Activated naive CD8-positive, alpha-beta T cell treated with anti-CD3 and anti-CD28 coated beads for 36 hours (primary cell): ENCODE measurements at regions not wholly inside any gene's neighbourhood (a gene's known extent, or its start where the extent isn't known, plus 50 kb on each side); places are given as distances from the start of the nearest gene placed in this dataset.
A peak's percentile ranks its signal among the peaks of the same experiment; 100 is the strongest.
"Not testable (repeated sequence)": the region's sequence is repeated elsewhere in the genome, so short reads cannot be mapped to it uniquely, and the experiment has no call there.

Experiments
- DNase-seq: peaks from one replicate; pipeline ENCODE4 v3.0.0; 2021
- H3K27ac Mint-ChIP-seq: one replicate; pipeline ENCODE4 v1.8.0; 2022; ENCODE audit warnings: mild to moderate bottlenecking, moderate library complexity, mixed read lengths
- H3K27me3 Mint-ChIP-seq: one replicate; pipeline ENCODE4 v1.8.0; 2022; ENCODE audit warnings: mild to moderate bottlenecking, mixed read lengths
- H3K36me3 Mint-ChIP-seq: one replicate; pipeline ENCODE4 v1.8.0; 2021; ENCODE audit warnings: mild to moderate bottlenecking, mixed read lengths
- H3K4me1 Mint-ChIP-seq: one replicate; pipeline ENCODE4 v1.8.0; 2021; ENCODE audit warnings: mixed read lengths
- H3K4me3 Mint-ChIP-seq: one replicate; pipeline ENCODE4 v1.8.0; 2022; ENCODE audit warnings: mild to moderate bottlenecking, moderate library complexity, mixed read lengths
- H3K9me3 Mint-ChIP-seq: one replicate; pipeline ENCODE4 v1.8.0; 2022; ENCODE audit warnings: mixed read lengths

DNA sequence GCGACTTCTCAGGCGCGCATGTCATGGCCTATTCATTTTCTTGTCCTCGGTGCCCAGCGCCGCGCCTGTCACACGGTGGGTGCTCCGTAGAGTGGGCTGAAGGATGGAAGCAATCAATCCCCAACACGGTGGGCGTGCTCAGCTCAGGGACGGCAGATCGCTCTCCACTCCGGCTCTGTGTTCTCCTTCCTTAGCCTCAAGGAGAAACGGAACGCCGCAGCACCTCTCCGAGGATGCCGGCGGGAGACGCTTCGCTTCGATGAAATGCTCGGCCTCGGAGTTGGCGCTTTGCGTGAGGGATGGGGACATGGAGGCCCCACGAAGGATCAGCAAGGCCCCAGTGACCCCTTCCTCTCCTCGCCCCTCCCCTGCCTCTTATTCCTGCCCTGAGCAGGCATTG lies 199.5 kb downstream of the C9orf50 start:
- Mint-ChIP-seq H3K36me3 (no peaks in the 10 kb centered on the region), H3K27ac (no peak overlapping the region), H3K4me3 (no peak overlapping the region), H3K4me1 (peaks cover 13% of the 10 kb centered on the region), H3K27me3 (no peaks in the 10 kb centered on the region), H3K9me3 (no peaks in the 10 kb centered on the region)
- no peak for DNase-seq

DNA sequence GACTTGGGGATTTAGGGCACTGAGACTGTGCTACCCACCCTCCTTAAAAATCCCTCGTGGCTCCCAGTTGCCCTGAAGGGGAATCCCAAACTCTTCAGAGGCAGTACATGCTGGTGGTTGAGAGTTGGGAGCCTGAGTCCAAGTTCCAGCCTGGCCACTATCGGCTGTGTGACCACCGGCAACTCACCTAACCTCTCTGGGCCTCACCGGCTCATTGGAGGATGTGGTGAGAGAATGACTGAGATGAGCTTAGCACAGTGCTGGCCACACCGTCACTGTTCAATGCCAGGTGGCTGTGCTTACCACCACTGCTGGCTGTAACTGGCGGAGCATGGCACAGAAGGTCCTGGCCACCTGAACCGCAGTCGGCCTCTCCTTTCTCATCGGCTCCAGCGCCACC lies 200.2 kb downstream of the C9orf50 start:
- peaks cover 13% of the 10 kb centered on the region for H3K4me1 Mint-ChIP-seq
- no peaks in the 10 kb centered on the region for H3K36me3 Mint-ChIP-seq
- H3K27me3 Mint-ChIP-seq: no peaks in the 10 kb centered on the region
- H3K27ac Mint-ChIP-seq: no peak overlapping the region
- no peak for DNase-seq
- H3K9me3 Mint-ChIP-seq: no peaks in the 10 kb centered on the region
- H3K4me3 Mint-ChIP-seq: no peak overlapping the region

DNA sequence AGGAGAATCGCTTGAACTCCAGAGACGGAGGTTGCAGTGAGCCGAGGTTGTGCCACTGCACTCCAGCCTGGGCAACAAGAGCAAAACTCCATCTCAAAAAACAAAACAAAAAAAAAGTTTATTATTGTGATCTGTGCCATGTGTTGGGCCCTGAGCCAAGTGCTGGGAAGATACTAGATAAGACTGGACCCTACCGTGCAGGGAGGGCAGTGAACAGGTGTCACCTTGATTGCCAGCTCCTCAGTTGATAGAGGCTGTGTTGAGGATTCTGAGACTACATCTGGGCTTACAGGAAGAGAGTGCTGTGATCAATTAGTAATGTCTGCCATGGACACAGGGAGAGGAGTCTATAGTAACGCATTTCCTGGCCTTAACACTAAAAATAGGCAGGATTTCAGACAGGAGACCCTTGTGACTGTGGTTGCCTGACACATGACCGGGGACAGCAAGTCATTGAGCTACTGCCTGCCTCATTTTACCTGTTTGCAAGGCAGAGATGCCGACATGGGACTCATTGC lies 201.5 kb downstream of the C9orf50 start:
- no peaks in the 10 kb centered on the region for H3K27me3 Mint-ChIP-seq
- peaks cover 14% of the 10 kb centered on the region for H3K4me1 Mint-ChIP-seq
- H3K36me3 Mint-ChIP-seq: no peaks in the 10 kb centered on the region
- DNase-seq: no peak
- H3K27ac Mint-ChIP-seq: no peak overlapping the region
- no peaks in the 10 kb centered on the region for H3K9me3 Mint-ChIP-seq
- H3K4me3 Mint-ChIP-seq: no peak overlapping the region

DNA sequence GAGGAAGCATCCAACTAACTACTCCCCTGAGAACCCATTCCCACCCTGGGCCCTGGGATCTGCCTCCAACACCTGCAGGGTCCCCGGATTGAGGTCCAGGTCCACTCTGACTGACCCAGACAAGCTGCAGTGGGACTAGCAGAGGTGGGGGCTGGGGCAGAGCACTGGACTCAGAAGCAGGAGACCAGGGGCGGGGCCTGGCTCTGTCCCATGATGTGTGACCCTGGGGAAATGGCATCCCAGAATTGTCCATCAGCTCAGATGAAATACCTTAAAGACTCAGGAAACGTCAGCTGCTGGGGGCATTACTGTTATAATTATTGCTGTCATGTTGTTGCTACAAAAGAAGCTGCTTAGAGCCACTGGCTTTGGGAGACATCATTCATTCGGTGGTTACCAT lies 202.4 kb downstream of the C9orf50 start:
- H3K27ac Mint-ChIP-seq: no peak overlapping the region
- H3K9me3 Mint-ChIP-seq: no peaks in the 10 kb centered on the region
- no peaks in the 10 kb centered on the region for H3K27me3 Mint-ChIP-seq
- H3K4me3 Mint-ChIP-seq: no peak overlapping the region
- no peaks in the 10 kb centered on the region for H3K36me3 Mint-ChIP-seq
- DNase-seq: no peak
- peaks cover 17% of the 10 kb centered on the region for H3K4me1 Mint-ChIP-seq

DNA sequence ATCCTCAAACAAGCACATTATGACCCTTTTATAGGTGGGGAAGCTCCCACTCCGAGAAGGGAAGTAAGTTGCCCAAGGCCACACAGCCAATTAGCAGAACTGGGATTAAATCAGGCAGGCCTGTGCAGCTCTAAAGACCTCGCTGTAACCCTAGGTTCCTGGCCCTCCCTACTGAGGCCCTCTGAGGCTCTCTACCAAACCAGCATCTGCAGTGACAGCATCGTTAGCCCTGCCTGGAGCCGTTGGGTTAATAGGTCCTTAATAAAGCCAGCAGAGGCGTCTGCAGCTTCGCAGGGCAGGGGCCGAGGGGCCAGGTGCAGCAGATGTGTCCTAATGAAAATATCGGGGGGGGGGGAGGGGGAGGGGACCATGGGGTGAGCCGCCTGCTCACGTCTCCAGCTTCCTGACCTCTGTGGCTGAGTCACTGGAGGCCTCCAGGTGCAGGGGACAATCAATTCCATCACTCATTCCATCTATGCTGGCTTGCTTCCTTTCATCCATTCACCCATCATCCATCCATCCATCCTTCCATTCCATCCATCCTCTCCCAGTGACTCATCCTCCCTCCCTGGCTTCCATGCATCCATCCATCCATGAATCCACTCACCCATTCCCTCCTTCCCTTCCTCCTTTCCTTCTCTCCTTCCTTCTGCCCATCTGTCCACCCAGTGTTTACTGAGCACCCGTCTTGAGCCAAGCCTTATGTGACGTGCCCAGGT lies 203.9 kb downstream of the C9orf50 start:
- Mint-ChIP-seq H3K36me3 (no peaks in the 10 kb centered on the region), H3K27me3 (no peaks in the 10 kb centered on the region), H3K9me3 (no peaks in the 10 kb centered on the region), H3K4me1 (peaks cover 13% of the 10 kb centered on the region), H3K27ac (no peak overlapping the region), H3K4me3 (no peak overlapping the region)
- no peak for DNase-seq

DNA sequence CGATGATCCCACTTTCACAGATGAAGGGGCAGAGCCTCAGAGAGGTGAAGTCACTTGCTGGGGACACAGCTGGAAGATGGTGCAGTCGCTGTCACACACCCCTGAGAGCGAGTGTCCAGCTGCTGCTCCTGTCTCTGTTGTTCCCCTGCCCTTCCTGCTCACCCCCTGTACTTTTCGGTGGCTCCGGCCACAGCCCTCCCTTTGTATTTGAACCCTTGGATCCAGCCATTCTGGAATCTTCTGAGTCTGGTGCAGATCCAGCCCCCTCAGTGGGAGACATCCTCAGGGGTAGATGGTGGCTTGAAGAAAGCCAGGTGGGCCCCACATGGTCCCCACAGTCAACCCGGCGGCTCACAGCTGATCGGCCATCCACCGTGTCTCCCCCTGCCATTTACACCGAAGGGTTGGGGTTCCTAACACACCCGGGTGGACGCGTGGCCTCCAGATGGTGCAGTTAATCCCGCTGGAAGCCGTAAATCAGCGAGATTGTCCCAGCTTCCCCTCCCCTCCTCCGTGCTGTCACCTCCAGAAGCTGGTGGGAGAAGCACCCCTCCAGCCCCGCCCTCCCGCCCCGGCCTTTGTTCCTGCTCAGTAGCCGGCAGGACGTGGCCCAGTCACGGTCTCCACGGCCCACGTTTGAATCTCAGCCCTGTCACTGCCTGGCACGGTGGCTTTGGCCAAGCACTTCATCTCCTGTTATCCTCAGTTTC lies 204.8 kb downstream of the C9orf50 start:
- H3K4me3 Mint-ChIP-seq: no peak overlapping the region

DNA sequence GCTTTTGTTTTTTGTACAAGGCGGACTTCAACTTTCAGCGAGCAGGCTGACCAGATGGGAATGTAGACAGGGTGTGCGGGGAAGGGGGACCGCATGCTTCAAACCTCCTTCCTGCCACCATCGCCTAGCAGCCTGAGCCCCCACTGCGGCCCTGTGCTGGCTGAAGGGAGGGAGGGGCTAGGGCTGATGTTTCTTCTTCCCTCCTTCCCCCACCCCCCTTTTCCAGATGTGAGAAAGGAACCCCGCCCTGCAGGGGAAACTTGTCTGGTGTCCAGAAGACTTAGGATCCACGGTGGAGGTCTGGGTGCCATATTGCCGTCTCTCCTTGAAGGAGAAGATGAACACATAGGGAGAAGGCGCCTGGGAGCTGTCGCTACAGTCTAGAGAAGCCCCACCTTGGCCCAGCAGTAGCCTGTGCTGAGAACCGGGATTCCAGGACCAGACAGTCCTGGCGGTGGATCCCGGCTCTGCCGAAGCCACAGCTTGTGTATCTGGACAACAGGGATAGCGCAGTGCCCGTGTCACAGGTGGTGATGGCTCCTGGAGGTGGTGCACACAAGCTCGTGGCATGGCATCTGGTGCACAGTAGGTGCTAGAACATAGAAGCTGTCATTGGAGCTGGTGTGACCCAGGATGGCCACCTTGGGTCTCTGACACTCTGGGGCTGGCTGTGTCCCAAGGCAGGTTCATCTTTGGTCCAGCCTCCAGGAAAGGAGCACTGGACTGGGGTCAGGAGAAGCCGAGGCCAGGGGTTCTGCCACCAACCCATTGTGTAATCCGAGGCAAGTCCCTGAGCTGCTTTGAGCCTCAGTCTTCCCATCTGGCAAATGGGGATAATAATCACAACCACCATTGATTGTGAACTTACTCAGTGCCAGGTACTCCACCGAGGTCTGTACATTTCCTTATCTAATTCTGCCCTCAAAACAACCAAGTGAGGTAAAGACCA lies 205.6 kb downstream of the C9orf50 start:
- Mint-ChIP-seq H3K27me3 (no peaks in the 10 kb centered on the region), H3K9me3 (peaks cover 7% of the 10 kb centered on the region), H3K4me1 (peaks cover 13% of the 10 kb centered on the region), H3K27ac (no peak overlapping the region), H3K36me3 (peaks cover 5% of the 10 kb centered on the region), H3K4me3 (no peak overlapping the region)
- no peak for DNase-seq

More for the DNA sequence above, 204.8 kb downstream of the C9orf50 start:
- DNase-seq: no peak
- H3K27me3 Mint-ChIP-seq: no peaks in the 10 kb centered on the region
- H3K4me1 Mint-ChIP-seq: peaks cover 13% of the 10 kb centered on the region
- no peaks in the 10 kb centered on the region for H3K9me3 Mint-ChIP-seq
- H3K36me3 Mint-ChIP-seq: no peaks in the 10 kb centered on the region
- H3K27ac Mint-ChIP-seq: no peak overlapping the region

DNA sequence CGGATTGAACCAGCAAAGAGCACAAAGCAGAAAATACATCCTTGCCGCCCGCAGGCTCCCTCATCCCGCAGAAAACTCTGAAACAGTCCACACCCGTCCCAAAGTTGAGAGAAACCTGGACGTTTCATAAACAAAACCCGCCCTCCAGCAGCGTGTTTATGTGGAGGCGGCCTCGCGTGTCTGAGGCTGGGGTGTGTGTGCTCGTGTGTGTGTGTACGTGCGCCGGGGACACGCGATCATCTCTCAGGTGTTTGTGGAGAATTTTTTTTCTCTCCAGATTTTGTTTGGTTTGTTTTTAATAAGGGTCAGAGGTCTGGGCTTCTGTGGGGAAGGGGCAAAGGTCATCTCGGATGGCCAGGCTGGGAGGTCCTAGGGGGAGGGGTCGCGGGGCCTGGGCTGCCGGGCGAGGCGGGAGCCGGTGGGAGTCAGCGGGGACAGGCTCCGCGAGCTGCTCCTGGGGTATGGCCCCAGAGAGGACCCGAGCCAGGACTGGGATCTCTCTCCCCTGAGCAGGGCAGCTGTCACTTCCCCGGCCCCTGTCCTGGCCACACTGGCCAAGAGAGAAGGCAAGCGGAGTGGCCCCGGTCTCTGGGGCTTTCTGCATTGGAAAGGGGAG lies 206.4 kb downstream of the C9orf50 start:
- peaks cover 13% of the 10 kb centered on the region for H3K4me1 Mint-ChIP-seq
- H3K4me3 Mint-ChIP-seq: peak overlapping the region; percentile 83
- DNase-seq: no peak
- H3K27me3 Mint-ChIP-seq: no peaks in the 10 kb centered on the region
- peaks cover 9% of the 10 kb centered on the region for H3K9me3 Mint-ChIP-seq
- H3K36me3 Mint-ChIP-seq: peaks cover 8% of the 10 kb centered on the region
- peak overlapping the region; percentile 95 for H3K27ac Mint-ChIP-seq

DNA sequence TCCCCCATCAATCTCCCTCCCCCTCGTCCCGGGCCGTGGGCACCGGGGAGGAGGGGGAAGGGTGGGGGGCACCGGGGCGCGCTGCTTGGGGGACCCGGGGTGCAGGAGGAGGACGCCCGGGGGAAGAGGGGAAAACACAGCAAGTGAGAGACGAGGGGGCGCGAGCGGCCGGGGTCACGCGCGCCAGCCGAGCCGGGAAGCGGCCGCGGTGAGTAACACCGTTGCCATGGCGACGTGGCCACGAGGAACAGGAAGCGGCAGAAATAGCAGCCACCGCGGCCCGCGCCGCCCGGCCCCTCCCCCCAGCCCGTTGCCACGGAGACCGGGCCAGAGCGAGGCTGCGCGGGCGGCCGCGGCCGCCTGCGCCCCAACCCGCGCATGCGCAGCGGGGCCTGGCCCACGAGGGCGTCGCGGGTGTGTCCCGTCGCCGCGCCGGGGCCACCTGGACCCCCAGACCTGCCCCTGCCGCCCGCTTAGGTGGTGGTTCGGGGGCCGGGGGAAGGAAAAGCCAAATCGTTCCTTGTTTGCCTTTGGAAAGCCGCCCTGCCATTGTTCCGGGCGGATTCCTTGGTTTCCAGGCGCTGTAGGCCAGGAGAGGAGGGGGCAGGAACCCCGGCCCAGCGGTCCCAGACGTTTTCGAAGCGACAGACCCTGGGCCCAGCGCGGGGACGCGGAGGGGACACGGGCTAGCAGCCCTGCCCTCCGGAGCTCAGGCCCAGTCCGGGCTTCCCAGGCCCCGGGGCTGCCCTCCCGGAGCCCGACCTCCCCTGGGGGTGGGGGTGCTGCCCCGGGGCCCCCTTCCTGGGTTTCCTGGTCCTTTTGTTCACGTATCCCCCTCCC lies 207.1 kb downstream of the C9orf50 start:
- Mint-ChIP-seq H3K36me3 (peaks cover 8% of the 10 kb centered on the region), H3K9me3 (peaks cover 9% of the 10 kb centered on the region), H3K27ac (peak overlapping the region; percentile 95), H3K4me1 (peaks cover 13% of the 10 kb centered on the region), H3K27me3 (no peaks in the 10 kb centered on the region), H3K4me3 (peak overlapping the region; percentile 83)
- DNase-seq: peak; percentile 99

DNA sequence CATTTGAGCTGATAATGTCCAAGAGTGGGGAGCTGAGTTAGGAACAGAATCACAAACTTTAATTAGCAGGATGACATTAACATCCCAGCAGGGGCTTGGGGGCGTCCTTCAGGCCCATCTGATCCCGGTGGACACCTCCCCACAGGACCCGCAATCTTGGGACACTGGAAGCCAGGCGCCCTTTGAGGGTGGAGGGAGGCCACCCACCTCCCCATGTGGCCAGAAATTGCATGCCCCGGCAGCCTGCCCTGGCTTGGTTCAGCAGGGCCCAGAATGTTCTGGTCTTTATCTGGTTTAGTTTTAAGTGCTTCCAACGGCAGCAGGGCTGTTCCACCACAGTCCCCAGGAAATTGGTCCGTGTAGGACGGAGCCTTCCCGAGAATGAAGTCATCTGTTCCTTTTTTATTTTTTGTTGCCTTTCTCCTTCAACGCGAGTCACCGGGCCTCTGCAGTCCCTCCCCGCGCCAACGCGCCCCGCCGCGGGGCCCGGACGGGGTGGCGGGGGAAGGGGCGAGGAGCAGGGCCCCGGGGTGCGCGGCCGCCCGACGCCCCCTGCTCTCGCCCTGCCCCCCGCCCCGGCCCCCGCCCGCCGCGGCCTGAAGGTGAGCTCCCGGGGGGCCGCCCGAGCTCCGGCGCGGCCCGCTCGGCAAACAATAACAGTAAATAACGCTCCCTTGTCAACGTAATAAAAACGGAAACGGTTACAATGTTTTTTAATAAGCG lies 207.9 kb downstream of the C9orf50 start:
- DNase-seq: no peak
- Mint-ChIP-seq H3K4me3 (peak overlapping the region; percentile 67), H3K27me3 (no peaks in the 10 kb centered on the region), H3K9me3 (peaks cover 9% of the 10 kb centered on the region), H3K4me1 (peaks cover 13% of the 10 kb centered on the region), H3K36me3 (peaks cover 8% of the 10 kb centered on the region), H3K27ac (peak overlapping the region; percentile 92)

DNA sequence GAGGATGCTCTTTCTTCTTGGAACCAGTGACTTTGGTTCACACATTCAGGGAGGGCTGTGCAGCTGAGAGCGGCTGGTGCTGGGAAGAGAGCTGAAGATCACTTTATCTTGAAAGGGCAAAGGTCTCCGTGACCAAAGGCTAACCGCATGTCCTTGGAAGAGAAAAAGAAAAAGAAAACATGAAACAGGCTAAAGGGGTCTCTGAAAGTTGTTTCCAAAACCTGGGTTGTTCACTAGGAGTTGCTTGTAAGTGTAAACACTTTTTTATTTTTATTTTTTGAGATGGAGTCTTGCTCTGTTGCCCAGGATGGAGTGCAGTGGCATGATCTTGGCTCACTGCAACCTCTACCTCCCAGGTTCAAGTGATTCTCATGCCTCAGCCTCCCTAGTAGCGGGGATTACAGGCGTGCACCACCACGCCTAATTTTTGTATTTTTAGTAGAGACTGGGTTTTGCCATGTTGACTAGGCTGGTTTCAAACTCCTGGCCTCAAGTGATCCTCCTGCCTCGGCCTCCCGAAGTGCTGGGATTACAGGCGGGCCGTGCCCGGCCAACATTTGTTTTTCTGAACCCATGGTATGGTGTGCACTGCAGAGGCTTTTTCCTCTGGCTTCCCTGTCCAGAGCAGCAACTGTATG lies 208.6 kb downstream of the C9orf50 start:
- Mint-ChIP-seq H3K4me3 (peak overlapping the region; percentile 67), H3K4me1 (peaks cover 13% of the 10 kb centered on the region)

DNA sequence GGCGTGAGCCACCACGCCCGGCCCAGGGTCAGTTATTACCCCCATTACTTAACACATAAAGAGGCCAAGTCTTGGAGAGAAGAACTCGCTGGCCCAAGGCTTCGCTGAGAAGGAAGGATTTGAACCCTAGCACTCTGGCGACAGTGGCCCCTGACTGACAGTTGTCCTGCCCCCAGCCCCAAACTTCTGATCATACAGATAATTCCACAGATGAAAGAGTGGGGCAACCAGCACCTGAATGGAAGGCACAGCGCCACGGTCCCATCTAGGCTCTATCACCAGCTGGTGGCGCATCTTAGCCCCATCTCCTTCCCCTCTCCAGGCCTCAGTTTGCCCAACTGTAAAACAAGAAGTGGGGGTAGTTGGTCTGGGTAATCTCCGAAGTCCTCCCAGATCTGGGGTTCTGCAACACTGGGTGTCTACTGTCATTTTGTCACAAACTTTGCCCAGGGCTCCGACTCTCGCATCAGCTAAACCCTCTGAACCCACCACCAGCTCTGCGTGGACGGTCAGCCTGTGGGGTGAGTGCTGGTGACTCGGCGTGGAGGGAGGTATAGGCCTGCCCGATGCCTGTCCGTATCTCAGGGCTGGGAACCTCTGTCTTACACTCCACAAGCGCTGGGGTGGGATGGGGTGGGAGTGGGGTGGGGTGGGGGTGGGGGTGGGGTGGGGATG lies 209.3 kb downstream of the C9orf50 start:
- H3K27ac Mint-ChIP-seq: no peak overlapping the region

More for the DNA sequence above, 208.6 kb downstream of the C9orf50 start:
- H3K27me3 Mint-ChIP-seq, H3K36me3 Mint-ChIP-seq, H3K9me3 Mint-ChIP-seq, DNase-seq: not testable (repeated sequence)
- H3K27ac Mint-ChIP-seq: peak overlapping the region; percentile 92

More for the DNA sequence above, 209.3 kb downstream of the C9orf50 start:
- Mint-ChIP-seq H3K4me3 (no peak overlapping the region), H3K27me3 (no peaks in the 10 kb centered on the region), H3K4me1 (peaks cover 12% of the 10 kb centered on the region), H3K36me3 (peaks cover 8% of the 10 kb centered on the region), H3K9me3 (peaks cover 9% of the 10 kb centered on the region)
- no peak for DNase-seq
